Right renal pelvis (tissue), 4 donors: ENCODE measurements at regions not wholly inside any gene's neighbourhood (a gene's known extent, or its start where the extent isn't known, plus 50 kb on each side); places are given as distances from the start of the nearest gene placed in this dataset.
"Not testable (repeated sequence)": the region's sequence is repeated elsewhere in the genome, so short reads cannot be mapped to it uniquely, and the experiment has no call there.

Source experiments
- DNase-seq, 4 donors: peaks; one replicate each; pipeline ENCODE4 v3.0.0-alpha.2; 2013; ENCODE audit warnings: low read depth in 4 of 4, low spot score in 3 of 4, missing footprints in 1 of 4

DNA sequence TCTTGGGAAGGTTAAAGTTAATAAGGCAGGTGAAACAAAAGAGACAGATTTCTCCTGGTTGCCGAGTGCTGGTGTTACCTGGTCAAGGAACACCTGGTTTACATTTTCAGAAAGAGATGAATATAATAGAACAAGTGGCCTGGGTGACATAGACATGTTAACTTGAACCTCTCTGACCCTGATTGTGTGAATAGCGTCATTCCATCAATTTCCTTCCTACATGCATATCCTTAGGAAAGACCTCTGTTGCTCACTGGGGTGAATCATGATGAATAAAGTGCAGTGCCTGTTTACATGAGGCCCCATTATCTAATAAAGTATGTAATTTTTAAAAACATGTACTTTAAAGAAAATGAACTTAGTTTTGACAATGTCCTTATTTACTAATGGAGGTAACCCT is 1822.9 kb upstream of the FLRT2 start:
- DNase-seq, result no peak

DNA sequence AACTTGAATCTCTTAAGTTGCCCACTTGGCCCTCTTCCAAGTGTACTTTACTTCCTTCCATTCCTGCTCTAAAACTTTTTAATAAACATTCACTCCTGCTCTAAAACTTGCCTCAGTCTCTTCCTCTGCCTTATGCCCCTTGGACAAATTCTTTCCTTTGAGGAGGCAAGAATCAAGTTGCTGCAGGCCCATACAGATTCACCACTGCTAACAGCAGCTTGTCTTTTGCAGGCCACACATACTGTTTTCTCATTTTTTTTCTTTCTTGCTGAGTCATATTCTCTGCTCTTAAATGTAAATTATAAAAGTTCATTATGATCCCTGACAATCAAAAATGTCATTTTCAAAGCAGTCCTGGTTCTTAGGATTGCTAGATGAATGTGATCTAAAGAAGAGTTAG is 1820.8 kb upstream of the FLRT2 start:
- DNase-seq, result no peak

DNA sequence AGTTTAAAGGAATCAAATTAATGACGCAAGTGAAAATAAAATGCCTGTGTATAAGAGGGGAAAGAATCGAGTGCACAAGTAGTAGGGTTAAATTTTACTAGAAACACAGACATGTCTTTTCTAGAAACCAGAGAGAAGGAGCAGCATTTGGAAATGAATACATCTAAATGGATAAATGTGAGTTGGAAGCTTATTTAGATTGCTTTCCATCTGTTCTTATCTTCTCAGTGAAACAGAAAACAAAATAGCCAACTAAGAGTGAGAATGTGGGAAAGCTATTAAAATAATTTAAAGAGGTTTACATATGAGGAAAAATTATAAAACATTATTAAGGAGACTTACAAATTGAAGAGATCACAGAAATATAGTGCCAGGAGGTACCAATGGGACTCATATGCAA is 1818.9 kb upstream of the FLRT2 start:
- no peak for DNase-seq

DNA sequence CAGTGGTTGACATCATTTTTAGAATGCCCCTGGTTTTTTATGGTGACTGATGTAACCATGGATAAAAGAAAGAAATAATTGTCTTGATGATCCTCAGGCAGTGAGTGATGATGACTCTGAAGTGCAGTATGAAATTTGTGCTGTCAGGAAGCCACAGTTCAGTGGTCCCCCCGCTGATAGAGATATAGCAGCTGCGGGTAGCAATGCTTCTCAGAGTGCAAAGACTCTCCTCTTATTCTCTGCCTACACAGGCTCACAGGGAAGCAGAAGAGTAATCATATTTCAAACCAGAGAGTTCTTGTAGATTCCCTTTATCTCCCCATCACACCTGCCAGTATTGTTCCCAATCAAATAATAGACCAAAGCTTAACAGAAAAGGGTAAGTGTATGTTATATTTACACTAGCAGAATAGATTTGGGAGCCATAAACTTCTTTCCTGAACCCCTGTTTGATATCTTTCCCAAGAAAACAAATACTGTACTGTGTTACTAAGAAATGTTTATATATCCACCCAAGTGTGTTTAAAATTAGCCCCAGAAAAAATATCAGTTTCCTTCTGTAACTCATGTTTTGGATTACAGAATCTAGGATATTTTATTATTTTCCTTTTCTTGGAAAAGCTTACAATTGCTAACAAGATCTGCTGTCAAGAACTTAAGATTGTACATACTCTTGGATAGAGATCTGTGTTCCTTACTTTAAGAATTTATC is 1817.4 kb upstream of the FLRT2 start:
- DNase-seq, result no peak

DNA sequence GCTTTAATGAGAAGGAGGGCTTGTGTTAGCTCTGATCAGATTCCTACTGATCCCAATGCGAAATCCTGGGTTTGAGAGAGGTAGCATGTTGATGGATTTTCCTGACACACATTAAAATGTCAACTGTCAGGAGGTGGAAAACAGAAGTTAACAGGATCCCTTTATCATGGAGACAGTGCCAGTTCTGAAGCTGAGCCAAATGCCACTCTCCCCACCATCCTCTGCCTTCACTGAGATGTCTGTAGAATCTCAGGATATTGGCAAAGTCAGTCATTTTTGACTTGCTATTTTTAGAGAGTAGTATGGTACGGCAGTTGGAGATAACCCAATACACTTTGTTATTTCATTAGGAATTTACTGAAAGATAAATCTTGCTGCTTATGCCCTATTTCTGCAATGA is 1816.2 kb upstream of the FLRT2 start:
- no peak for DNase-seq

DNA sequence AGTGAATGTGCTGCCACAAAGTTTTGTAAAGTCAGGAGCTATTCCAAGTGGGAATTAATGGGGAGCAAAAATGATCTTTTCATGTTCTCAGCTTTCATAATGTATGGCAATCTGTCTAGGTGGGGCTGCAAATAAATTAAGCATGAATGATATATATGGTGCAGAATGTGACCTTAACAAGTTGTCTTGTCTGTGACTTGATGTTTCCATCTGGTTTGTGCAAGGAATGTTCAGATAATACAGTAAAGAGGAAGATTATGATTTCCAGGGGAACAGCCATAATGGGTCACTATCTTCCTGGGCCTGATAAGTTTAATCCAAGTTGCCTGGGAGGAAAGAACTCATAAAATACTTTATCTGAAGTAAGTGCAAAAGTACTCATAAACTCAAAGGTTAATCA is 1815.8 kb upstream of the FLRT2 start:
- DNase-seq, result no peak

DNA sequence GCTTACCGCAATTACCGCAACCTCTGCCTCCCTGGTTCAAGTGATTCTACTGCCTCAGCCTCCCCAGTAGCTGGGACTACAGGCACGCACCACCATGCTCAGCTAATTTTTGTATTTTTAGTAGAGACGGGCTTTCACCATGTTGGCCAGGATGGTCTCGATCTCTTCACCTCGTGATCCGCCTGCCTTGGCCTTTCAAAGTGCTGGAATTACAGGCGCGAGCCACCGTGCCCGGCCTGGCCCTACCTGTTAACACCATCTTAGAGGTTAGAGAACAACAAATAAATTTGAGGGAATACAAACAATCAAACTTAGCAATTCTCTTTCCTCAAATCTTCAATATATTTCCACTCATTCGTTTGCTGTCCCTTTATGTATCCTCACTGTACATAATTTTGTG is 1810.5 kb upstream of the FLRT2 start:
- DNase-seq, result not testable (repeated sequence)

DNA sequence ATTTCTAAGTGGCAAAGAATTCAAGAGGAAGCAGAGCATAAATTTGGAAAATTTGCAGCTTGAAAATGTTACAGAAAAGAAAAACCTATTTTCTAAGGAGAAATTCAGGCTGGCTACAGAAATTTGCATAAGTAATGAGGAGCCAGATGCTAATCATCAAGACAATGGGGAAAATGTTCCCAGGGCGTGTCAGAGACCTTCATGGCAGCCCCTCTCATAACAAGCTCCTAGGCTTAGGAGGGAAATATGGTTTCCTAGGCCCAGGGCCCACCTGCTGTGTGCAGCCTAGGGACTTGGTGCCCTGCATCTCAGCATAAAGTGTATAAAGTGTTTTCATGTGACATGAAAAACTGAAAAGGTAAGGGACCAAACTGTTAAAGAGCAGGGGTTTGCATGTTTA is 1796.3 kb upstream of the FLRT2 start:
- no peak for DNase-seq

DNA sequence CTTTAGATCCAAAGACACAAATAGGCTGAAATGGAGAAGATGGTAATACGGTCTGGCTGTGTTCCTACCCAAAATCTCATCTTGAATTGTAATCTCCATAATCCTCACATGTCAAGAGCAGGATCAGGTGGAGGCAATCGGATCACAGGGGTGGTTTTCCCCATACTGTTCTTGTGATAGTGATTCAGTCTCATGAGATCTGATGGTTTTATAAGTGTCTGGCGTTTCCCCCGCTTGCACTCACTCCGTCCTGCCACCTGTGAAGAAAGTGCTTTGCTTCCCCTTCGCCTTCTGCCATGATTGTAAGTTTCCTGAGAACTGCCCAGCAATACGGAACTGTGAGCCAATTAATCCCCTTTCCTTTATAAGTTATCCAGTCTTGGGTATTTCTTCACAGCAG is 1795.5 kb upstream of the FLRT2 start:
- no peak for DNase-seq

DNA sequence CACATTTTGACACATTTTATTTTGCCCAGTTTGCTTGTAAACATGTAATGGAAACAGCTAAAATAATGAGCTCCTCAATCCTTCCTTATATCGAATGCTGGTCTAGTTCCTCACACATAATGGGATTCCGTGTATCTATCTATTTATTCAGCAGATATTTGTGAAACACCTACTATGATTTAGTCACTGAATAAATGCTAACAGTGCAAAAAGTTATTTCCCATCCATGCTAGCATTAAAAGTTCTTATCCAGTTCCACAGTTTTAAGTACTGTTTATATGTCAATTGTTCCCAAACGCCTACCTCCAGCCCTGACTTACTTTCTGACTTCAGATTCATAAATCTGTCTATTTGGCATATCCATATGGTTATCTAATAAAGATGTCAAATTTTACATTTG is 1788.7 kb upstream of the FLRT2 start:
- no peak for DNase-seq

DNA sequence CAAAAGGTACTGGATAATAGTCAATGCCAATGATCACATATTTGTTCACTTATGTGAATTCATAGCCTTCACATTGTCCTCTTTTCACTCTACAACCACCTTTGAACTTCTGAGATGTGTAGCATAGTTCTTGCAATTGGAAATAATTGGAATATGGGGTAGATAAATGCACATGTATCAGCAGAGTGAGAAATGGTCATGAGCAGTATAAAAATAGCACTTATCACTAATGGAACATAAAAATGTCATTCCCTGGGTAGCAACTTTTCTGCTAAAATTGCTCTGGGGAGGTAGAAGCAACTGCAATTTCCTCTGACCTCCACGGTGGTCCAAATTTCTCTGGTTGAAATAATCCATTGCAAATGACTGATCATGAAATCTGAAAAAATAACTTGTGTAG is 1785.7 kb upstream of the FLRT2 start:
- no peak for DNase-seq

DNA sequence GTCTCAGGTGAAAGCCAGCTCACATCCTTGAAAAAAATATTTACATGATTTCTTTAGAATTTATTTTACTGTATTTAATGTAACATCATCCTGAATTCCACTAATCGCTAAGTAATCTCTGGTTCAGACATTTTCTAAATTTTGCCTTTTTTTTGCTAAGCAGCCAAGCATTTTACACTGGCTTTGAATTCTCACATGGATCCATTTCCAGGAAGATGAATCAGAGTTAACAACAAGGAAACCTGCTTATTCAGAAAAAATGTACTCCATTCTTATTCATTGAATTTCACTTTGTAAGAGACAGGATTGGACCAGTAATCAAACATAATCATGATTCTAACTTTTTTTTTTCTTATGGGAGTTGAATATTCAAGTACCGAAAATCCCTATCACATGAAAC is 1785.1 kb upstream of the FLRT2 start:
- no peak for DNase-seq

DNA sequence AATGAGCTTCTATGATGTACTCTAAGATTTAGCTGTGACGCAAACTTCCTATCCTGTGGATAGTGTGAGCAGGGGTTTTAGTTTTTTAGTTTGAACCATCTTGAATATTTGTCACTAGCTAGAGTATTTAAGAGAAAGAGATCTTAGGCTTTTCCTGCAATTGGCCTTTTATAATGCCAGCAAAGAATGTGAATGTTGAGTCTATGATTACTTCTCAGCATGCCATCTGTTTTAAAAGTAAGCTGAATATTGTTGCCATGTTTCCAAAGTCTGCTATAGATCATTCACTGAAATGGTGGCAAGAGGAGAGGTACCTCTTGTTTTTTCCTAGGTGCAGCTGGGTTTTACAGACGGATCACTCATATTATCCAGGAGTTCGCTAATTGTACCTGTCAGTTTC is 1783.6 kb upstream of the FLRT2 start:
- no peak for DNase-seq

DNA sequence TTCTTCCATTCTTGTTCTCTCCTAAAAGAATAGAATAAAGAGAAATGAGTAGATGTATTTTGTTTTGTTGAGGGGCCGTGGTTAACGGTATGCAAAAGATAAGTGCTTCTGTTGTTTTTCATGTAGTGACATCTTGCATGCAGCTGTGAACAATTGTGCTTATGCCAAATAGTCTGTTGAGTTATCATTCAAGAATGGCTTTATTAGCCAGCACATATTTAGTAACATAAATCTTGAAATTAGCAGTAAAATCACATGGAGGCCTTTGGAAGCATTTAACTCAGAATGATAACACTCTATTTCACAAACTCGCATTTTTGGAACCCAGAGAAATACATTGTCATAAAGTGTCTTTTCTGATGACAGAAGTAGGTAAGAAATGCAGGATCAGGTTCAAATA is 1772.0 kb upstream of the FLRT2 start:
- no peak for DNase-seq

DNA sequence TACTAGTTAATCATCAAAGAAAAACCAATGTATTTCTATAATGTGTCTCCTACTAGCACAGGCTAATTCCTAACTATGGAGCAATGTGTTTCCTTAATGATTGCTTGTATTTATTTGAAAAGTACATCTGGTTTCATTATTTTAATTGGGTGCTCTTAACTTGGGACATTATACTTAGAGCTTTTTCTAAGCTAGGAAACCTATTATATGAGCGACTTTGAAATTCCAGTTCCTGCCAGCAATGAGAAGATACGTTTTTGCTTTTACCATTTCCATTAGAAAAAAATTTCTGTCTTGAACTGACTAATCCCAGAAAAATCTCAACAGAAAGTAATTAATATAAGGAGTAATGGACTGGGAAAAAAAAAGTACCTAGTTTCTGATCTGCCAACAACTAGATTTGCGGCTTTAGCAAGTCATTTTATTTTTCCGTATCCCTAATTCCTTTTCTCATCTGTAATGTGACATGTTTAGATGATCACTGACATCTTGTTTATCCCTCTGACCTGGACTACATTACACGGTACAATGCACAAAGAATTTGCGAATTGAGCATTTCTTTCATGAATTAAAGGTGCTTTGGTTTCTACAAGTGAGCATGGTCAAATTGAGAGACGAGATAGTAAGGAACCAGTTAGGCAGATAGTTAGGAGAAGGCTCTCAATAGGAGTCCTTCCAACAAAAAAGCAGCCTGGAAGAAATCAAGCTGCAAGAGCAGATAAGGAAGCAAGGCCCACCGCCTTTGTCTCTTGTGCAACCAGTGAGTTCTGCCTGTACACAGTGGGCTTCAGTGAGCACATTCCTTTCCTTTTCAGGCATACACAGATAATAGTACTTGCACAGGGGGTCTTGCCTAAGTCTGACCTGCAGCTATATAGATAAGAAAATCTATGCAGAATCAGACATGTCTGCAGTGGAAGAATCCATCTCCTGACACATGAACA is 1765.0 kb upstream of the FLRT2 start:
- DNase-seq, result no peak

DNA sequence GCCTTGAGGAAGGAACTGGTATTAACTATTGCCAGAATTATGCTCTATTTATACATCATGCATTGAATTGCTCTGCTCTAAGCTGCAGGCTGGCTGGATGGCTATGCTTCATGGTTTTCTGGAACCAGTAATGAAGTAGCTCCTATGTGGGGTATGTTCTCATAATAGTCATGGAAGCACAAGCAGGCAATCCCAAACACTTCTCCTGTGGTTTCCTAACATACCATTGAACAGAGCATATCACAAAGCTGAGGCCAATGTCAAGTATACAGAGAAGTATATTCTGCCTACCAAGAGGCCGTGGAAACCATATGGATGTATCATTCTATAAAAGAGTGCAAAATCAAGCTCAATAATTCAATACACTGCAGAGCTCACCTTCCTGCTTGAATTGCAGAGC is 1752.4 kb upstream of the FLRT2 start:
- no peak for DNase-seq

DNA sequence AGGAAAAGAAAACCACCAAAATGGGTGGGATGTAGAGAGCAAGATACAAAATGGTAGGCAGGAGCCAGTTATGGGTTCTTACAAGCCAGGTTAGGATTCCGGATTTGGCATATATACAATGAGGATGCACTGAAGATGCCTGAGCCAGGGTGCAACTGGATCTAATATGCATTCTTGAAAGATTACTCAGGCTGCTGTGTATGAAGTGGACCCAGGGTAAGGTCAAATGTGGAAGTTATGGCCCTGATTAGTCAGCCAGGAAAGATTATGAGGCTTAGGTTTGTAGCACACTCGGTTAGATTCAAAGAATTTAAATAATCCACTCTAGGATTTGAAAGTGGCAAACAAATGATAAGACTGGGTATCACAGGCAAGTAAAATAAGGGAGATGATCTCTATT is 1750.7 kb upstream of the FLRT2 start:
- no peak for DNase-seq

DNA sequence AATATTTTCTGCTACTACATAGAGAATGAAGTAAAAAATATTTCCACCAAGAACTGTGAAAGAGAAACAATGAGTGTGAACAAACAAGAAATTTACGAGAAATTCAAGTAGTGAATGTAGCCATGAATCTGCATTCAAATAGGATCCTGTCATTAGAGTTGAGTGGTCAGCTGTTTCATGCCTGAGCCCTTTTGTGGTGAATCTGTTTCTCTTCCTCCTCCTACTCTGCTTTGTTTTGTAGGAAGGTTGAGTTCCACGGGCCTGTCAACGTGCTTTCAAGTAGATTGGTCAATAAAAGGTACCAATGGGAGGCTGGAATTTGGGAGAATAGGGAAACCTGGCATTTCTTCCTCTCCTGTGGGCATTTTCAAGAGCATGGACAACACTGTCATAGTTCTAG is 1749.6 kb upstream of the FLRT2 start:
- no peak for DNase-seq

DNA sequence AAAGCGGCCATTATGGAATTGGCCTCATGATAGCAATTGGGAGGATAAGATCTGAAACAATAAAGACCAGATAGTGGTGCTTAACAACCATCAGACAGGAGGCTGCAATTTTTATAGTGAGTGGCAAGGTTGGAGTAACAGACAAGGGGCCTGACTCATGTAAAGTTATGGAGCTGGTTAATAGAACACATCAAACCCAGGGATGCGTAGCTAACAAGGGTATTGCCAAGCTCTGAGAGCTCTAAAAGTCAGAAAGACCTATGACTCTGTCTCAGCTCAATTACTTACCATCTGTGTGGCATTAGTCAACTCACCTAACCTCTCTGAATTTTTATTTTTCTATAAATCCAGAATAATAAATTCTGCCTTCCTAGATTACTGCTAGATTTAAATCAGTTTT is 1731.5 kb upstream of the FLRT2 start:
- peak in 1 of 4 donors; percentile 2 for DNase-seq

DNA sequence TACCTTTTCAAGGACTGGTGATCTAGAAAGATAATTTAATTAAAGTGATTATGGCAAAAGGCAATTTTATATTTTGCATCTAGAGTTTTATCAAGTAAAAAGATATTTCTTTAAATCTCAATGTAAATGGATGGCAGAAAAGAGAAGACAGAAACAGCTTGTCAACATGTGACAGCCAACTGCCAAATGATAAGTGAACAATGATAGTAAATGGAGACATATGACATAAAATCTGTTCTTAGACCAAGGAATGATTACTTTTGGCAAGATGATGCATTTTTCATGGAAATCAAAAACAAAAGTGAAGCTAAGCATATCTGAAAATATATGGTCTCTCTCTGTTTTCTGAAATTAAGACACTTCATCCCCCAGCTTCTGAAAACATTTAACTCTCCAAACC is 1730.7 kb upstream of the FLRT2 start:
- DNase-seq, result no peak

DNA sequence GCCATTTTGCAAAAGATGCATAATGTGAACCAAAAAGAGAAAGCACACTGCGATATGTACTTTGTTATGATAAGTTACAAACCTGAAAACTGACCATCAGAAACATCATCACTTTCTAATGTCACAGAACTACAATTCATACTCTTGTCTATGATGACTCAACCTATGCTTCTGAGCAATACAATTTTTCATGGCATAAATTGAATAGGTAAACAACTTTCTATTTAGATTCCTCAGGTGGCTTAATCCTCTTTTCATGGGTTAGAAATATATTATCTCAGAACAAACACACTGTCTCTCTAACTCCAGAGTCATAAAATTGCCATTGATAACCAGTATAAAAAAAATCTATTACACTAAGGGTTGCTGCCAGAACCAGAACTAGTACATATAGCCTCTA is 1715.0 kb upstream of the FLRT2 start:
- no peak for DNase-seq

DNA sequence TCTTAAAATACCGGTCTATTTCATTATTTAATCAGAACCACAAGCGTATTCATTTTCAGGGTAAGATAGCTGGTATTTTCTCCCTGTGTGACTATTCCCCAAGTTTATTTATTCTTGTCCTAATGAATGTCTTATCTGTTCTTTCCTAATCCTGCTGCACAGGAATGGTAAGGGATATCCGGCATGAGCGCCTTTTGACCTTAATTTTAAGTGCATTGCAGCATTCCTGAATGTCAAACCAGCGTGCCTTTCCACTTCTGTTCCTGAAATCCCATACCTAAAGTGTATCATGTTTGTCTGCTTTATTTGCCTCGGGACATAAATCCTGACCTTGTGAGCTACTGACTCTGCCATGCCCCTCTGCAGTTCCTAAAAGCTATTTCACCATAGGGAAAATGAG is 1713.2 kb upstream of the FLRT2 start:
- DNase-seq, result peak; percentile 13 to 47 (median 34)
